DOHH2 (cell line): ENCODE measurements at regions not wholly inside any gene's neighbourhood (a gene's known extent, or its start where the extent isn't known, plus 50 kb on each side); places are given as distances from the start of the nearest gene placed in this dataset.

Source experiments
- CTCF ChIP-seq: fragments of 200-600 bp; sonication (generic); IDR thresholded peaks from one replicate; pipeline ENCODE4 v1.5.1; 2014; ENCODE audit warnings: antibody characterized with exemption, mild to moderate bottlenecking, low read depth, low read length; ENCODE audit not compliant: poor library complexity, severe bottlenecking
- EZH2phosphoT487 ChIP-seq: fragments of 200-600 bp; sonication (generic); IDR thresholded peaks from 2 replicates; pipeline ENCODE4 v1.6.1; 2017; ENCODE audit warnings: borderline replicate concordance, mild to moderate bottlenecking, antibody characterized with exemption, low read length, moderate library complexity, mixed read lengths

DNA sequence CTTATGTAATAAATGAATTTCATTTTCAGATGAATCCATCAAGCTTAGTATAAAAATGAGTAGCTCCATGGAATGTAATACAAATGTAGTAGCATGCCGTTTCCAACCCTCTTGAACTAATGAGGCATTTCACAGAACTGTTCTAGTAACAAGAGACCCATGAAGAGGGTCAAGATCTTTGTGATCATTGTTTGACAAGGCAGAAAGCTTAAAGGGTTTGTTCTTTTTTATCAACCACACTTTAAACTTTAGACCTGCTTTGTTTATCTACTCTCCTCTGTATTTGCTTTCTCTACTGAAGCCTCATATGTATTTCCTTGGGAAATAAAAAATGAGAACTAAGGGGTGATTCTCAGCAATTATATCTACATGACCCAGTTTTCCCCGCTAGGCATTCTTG lies 513.9 kb downstream of the ARAP2 start:
- TF ChIP-seq CTCF = no peak
- TF ChIP-seq EZH2phosphoT487 = no peak
